OCI-LY7 (cell line): ENCODE measurements at regions not wholly inside any gene's neighbourhood (a gene's known extent, or its start where the extent isn't known, plus 50 kb on each side); places are given as distances from the start of the nearest gene placed in this dataset.

Experiments used
- EZH2phosphoT487 ChIP-seq: fragments of 200-600 bp; sonication (generic); IDR thresholded peaks from 2 replicates; pipeline ENCODE4 v1.6.1; 2018; ENCODE audit warnings: low read depth, borderline replicate concordance, mild to moderate bottlenecking, mixed run types, antibody characterized with exemption, low read length, moderate library complexity, mixed read lengths
- TF ChIP-seq, protein P1 (sequence below): fragments of 200-600 bp; sonication (generic); conservative IDR thresholded peaks from 2 replicates; pipeline ENCODE4 v1.5.1; 2014; ENCODE audit warnings: mild to moderate bottlenecking, antibody characterized with exemption, low read length, moderate library complexity, mixed read lengths

- TF ChIP-seq, protein P1, sequence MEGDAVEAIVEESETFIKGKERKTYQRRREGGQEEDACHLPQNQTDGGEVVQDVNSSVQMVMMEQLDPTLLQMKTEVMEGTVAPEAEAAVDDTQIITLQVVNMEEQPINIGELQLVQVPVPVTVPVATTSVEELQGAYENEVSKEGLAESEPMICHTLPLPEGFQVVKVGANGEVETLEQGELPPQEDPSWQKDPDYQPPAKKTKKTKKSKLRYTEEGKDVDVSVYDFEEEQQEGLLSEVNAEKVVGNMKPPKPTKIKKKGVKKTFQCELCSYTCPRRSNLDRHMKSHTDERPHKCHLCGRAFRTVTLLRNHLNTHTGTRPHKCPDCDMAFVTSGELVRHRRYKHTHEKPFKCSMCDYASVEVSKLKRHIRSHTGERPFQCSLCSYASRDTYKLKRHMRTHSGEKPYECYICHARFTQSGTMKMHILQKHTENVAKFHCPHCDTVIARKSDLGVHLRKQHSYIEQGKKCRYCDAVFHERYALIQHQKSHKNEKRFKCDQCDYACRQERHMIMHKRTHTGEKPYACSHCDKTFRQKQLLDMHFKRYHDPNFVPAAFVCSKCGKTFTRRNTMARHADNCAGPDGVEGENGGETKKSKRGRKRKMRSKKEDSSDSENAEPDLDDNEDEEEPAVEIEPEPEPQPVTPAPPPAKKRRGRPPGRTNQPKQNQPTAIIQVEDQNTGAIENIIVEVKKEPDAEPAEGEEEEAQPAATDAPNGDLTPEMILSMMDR = no peak
- TF ChIP-seq EZH2phosphoT487 = no peak
Measured at GRCh38 chr4:116302990-116303735, 782.2 kb downstream of the TRAM1L1 start.
